Progenitor cell of endocrine pancreas (in vitro differentiated cells): ENCODE measurements at regions not wholly inside any gene's neighbourhood (a gene's known extent, or its start where the extent isn't known, plus 50 kb on each side); places are given as distances from the start of the nearest gene placed in this dataset.

Source experiments
- DNase-seq: peaks from one replicate; pipeline ENCODE4 v3.0.0; 2021; ENCODE audit warnings: low spot score; ENCODE audit not compliant: unreplicated experiment
- H3K27ac Mint-ChIP-seq: 2 replicates; pipeline ENCODE4 v1.8.0; 2021; ENCODE audit warnings: mild to moderate bottlenecking, moderate library complexity, mixed read lengths
- H3K27me3 Mint-ChIP-seq: 2 replicates; pipeline ENCODE4 v1.8.0; 2021; ENCODE audit warnings: mixed read lengths
- H3K36me3 Mint-ChIP-seq: 2 replicates; pipeline ENCODE4 v1.8.0; 2022; ENCODE audit warnings: mixed read lengths; ENCODE audit not compliant: insufficient read depth
- H3K4me1 Mint-ChIP-seq: 2 replicates; pipeline ENCODE4 v1.8.0; 2021; ENCODE audit warnings: low read depth, mixed read lengths
- H3K4me3 Mint-ChIP-seq: 2 replicates; pipeline ENCODE4 v1.8.0; 2021; ENCODE audit warnings: low read depth, mild to moderate bottlenecking, moderate library complexity, mixed read lengths
- H3K9me3 Mint-ChIP-seq: 2 replicates; pipeline ENCODE4 v1.8.0; 2021; ENCODE audit warnings: low read depth, mixed read lengths
- CTCF ChIP-seq: fragments of 200-600 bp; sonication (generic); IDR thresholded peaks from one replicate; pipeline ENCODE4 v1.5.0; 2021; ENCODE audit warnings: antibody characterized with exemption, mild to moderate bottlenecking; ENCODE audit not compliant: unreplicated experiment

- peak overlapping the region; percentile 88 for H3K27ac Mint-ChIP-seq
- H3K4me1 Mint-ChIP-seq, result peaks cover 37% of the 10 kb centered on the region
- H3K4me3 Mint-ChIP-seq, result peak overlapping the region; percentile 83
- no peak for TF ChIP-seq CTCF
- H3K27me3 Mint-ChIP-seq, result no peaks in the 10 kb centered on the region
- peak; percentile 43 for DNase-seq
- peaks cover 5% of the 10 kb centered on the region for H3K9me3 Mint-ChIP-seq
- H3K36me3 Mint-ChIP-seq, result peaks cover 5% of the 10 kb centered on the region
Observed at GRCh38 chr2:226030788-226031646, 631.5 kb downstream of the NYAP2 start.

DNA sequence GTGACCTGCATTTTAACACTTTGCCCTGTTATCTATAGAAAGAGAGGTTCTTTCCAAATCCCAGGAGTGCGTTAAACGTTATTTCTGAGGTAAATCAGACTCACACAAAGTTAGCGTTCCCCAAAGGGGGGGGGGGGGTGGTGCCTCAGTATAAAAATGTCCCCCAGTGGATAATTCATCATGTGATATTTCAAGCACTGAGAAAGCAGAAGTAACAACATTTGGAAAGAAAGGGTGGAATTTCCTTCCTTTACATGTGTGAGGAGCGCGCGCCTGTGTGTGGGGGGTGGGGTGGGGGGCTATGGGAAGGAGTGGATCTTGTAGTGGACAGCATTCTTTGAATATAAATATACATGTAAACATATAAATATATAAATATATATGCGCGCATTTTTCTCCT lies 630.9 kb downstream of the NYAP2 start:
- peaks cover 32% of the 10 kb centered on the region for H3K4me1 Mint-ChIP-seq
- no peaks in the 10 kb centered on the region for H3K9me3 Mint-ChIP-seq
- no peak for TF ChIP-seq CTCF
- DNase-seq, result no peak
- H3K27ac Mint-ChIP-seq, result peak overlapping the region; percentile 12
- H3K4me3 Mint-ChIP-seq, result peak overlapping the region; percentile 83
- H3K36me3 Mint-ChIP-seq, result no peaks in the 10 kb centered on the region
- no peaks in the 10 kb centered on the region for H3K27me3 Mint-ChIP-seq

- H3K4me3 Mint-ChIP-seq, result no peak overlapping the region
- no peaks in the 10 kb centered on the region for H3K27me3 Mint-ChIP-seq
- no peak for TF ChIP-seq CTCF
- no peak overlapping the region for H3K27ac Mint-ChIP-seq
- peaks cover 16% of the 10 kb centered on the region for H3K9me3 Mint-ChIP-seq
- H3K4me1 Mint-ChIP-seq, result peaks cover 5% of the 10 kb centered on the region
- DNase-seq, result no peak
- H3K36me3 Mint-ChIP-seq, result peaks cover 2% of the 10 kb centered on the region
Observed at GRCh38 chr2:226023946-226024345, 624.4 kb downstream of the NYAP2 start.

DNA sequence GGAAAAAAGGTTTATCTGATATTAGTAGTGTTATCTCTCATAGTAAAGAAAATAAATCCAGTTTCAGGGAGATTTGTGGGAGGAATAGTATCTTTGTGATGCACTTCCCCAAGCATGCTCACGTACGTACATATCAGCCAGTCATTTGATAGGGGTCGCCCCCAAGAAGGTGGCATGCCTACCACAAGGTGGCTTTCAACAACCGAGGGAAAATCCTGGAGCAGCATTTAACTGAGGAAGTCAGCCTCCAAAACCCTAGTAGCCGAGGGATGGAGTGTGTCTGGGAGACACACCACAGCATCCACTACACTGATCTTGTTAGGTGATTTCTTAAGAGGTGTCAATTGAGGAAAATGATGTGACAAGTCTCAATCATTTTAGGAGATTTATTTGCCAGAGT lies 623.9 kb downstream of the NYAP2 start:
- H3K27me3 Mint-ChIP-seq, result no peaks in the 10 kb centered on the region
- H3K36me3 Mint-ChIP-seq, result peaks cover 3% of the 10 kb centered on the region
- peaks cover 2% of the 10 kb centered on the region for H3K4me1 Mint-ChIP-seq
- no peak for DNase-seq
- peak; percentile 33 for TF ChIP-seq CTCF
- H3K4me3 Mint-ChIP-seq, result no peak overlapping the region
- no peak overlapping the region for H3K27ac Mint-ChIP-seq
- peaks cover 17% of the 10 kb centered on the region for H3K9me3 Mint-ChIP-seq

DNA sequence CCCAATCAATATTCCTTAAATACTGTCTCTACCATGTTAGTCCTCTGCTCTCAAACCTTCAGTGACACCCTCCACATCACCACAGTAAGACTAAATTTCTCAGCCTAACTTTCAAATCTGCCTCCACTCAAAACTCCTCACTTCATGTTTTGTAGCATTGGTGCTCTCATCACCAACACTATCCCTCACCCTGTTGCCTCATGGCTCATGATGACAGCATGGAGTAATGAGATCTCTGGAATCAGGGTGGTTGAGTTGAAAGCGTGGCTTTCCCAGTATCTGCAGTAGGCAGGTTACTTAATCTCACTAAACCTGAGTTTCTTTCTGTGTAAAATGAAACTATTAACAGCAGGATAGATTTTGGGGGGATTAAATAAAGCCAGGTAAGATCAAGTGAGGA lies 621.4 kb downstream of the NYAP2 start:
- Mint-ChIP-seq H3K9me3 (peaks cover 17% of the 10 kb centered on the region), H3K4me1 (no peaks in the 10 kb centered on the region), H3K4me3 (no peak overlapping the region), H3K27me3 (no peaks in the 10 kb centered on the region), H3K27ac (no peak overlapping the region), H3K36me3 (peaks cover 3% of the 10 kb centered on the region)
- no peak for TF ChIP-seq CTCF
- DNase-seq, result no peak
